ENCODE measurements at regions not wholly inside any gene's neighbourhood (a gene's known extent, or its start where the extent isn't known, plus 50 kb on each side); places are given as distances from the start of the nearest gene placed in this dataset.

DNA sequence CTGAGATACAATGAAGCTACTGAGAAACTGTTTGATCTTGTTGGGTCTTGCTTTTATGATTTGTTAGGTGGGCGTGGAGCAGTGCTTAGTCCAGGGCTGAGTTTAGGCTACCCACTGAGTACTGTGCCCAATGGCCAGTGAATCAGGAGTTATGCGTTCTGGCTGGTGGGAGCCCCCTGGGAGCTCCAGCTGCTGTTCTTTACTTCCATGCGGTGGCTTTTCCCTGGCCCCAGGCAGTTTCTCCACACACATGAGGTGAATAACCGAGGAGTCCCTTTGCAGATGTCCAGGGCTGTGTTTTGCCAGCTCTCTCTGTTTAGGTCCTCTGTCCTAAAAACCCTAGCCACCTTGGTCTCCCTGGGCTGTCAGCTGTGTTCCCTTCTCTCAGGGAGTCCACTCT lies 106.5 kb downstream of the KLF13 start:
- no peak overlapping the region for H3K27ac ChIP-seq (ENCODE audit: low read depth, low read length)
- DNase-seq = no peak
- no peaks in the 10 kb centered on the region for H3K4me1 ChIP-seq (ENCODE audit: control insufficient read depth, low read depth, low read length)
- H3K4me3 ChIP-seq (ENCODE audit: low read length) = no peak overlapping the region
- H3K79me1 ChIP-seq (ENCODE audit: low read length) = no peaks in the 10 kb centered on the region
- H3K18ac ChIP-seq (ENCODE audit: low read length) = no peak overlapping the region
- no peak overlapping the region for H3K4me2 ChIP-seq (ENCODE audit: low read length)
- no peak overlapping the region for H3K23ac ChIP-seq (ENCODE audit: low read length)
- no peak overlapping the region for H3K9ac ChIP-seq (ENCODE audit: low read length)
- no peak overlapping the region for H2AK5ac ChIP-seq (ENCODE audit: low read length)
- no peaks in the 10 kb centered on the region for H3K27me3 ChIP-seq (ENCODE audit: insufficient read depth, low read length, poor library complexity)
- H2BK5ac ChIP-seq (ENCODE audit: low read length) = no peak overlapping the region
- H3K79me2 ChIP-seq (ENCODE audit: control insufficient read depth, insufficient read depth, low read length) = no peaks in the 10 kb centered on the region
- no peak overlapping the region for H2BK120ac ChIP-seq (ENCODE audit: low read depth, low read length)
- no peak overlapping the region for H2BK15ac ChIP-seq (replicated peaks; ENCODE audit: low read depth)
- H3K56ac ChIP-seq (ENCODE audit: low read length) = no peak overlapping the region
- no peak overlapping the region for H4K5ac ChIP-seq (ENCODE audit: low read length)
- WGBS (ENCODE audit: extremely low coverage, insufficient coverage, low lambda C conversion rate) = no CpG with 5 or more reads among the region's 4 CpGs
- no peaks in the 10 kb centered on the region for H3K36me3 ChIP-seq (ENCODE audit: control insufficient read depth, insufficient read depth, low read length)
- no peak overlapping the region for H4K8ac ChIP-seq (ENCODE audit: low read depth, low read length)
- H3K4ac ChIP-seq (ENCODE audit: low read depth, low read length) = no peak overlapping the region

DNA sequence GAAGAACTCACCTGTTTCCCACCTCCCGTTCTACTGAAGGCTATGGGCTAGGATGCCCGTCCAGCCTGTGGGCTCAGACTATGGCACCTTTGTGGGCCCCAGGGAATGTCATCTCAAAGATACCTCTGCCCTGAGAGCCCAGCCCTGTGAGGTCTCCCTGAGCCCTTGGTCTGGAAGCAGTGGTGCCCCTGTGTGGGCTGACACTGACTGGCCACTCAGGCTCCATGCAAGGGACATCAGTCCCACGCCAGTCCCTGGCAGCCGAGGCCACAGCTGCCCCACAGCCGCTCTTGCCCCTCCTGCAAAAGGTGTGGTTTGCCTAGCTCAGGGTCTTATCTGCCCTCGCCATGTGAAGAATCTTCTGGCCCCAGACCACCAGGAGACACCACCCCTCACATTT lies 106.9 kb downstream of the KLF13 start:
- DNase-seq = no peak
- Histone ChIP-seq H3K36me3 (ENCODE audit: control insufficient read depth, insufficient read depth, low read length) (no peaks in the 10 kb centered on the region), H2BK15ac (replicated peaks; ENCODE audit: low read depth) (no peak overlapping the region), H3K18ac (ENCODE audit: low read length) (no peak overlapping the region), H2AK5ac (ENCODE audit: low read length) (no peak overlapping the region), H3K4me1 (ENCODE audit: control insufficient read depth, low read depth, low read length) (no peaks in the 10 kb centered on the region), H3K79me1 (ENCODE audit: low read length) (no peaks in the 10 kb centered on the region), H2BK5ac (ENCODE audit: low read length) (no peak overlapping the region), H2BK120ac (ENCODE audit: low read depth, low read length) (no peak overlapping the region), H3K79me2 (ENCODE audit: control insufficient read depth, insufficient read depth, low read length) (no peaks in the 10 kb centered on the region), H3K4ac (ENCODE audit: low read depth, low read length) (no peak overlapping the region), H4K5ac (ENCODE audit: low read length) (no peak overlapping the region), H3K4me2 (ENCODE audit: low read length) (no peak overlapping the region), H3K27ac (ENCODE audit: low read depth, low read length) (no peak overlapping the region), H4K8ac (ENCODE audit: low read depth, low read length) (no peak overlapping the region), H3K23ac (ENCODE audit: low read length) (no peak overlapping the region), H3K9ac (ENCODE audit: low read length) (no peak overlapping the region), H3K4me3 (ENCODE audit: low read length) (no peak overlapping the region), H3K56ac (ENCODE audit: low read length) (no peak overlapping the region), H3K27me3 (ENCODE audit: insufficient read depth, low read length, poor library complexity) (no peaks in the 10 kb centered on the region)
- WGBS (ENCODE audit: extremely low coverage, insufficient coverage, low lambda C conversion rate) = no CpG with 5 or more reads among the region's 6 CpGs

DNA sequence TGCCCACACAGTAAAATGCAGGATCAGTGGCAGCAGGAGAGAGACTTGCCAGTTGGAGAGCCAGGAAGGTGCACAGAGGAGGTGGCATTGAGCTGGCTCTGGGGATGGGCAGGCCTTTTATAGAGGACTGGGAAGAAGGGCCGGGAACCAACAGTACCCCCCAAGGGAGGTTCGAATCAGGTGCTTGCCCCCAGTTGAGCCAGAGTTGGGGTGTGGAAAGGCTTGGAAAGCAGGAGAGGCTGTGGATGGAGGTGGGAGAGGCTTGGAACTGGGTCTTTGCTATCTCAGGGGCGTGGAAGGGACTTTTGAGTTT lies 107.6 kb downstream of the KLF13 start:
- Histone ChIP-seq H3K23ac (ENCODE audit: low read length) (no peak overlapping the region), H3K4me3 (ENCODE audit: low read length) (no peak overlapping the region), H3K9ac (ENCODE audit: low read length) (no peak overlapping the region), H3K18ac (ENCODE audit: low read length) (no peak overlapping the region), H3K27ac (ENCODE audit: low read depth, low read length) (no peak overlapping the region), H2AK5ac (ENCODE audit: low read length) (no peak overlapping the region), H3K4me1 (ENCODE audit: control insufficient read depth, low read depth, low read length) (no peaks in the 10 kb centered on the region), H2BK120ac (ENCODE audit: low read depth, low read length) (no peak overlapping the region), H3K4me2 (ENCODE audit: low read length) (no peak overlapping the region), H4K8ac (ENCODE audit: low read depth, low read length) (no peak overlapping the region), H3K79me1 (ENCODE audit: low read length) (no peaks in the 10 kb centered on the region), H3K27me3 (ENCODE audit: insufficient read depth, low read length, poor library complexity) (no peaks in the 10 kb centered on the region), H3K56ac (ENCODE audit: low read length) (no peak overlapping the region), H3K79me2 (ENCODE audit: control insufficient read depth, insufficient read depth, low read length) (no peaks in the 10 kb centered on the region), H2BK5ac (ENCODE audit: low read length) (no peak overlapping the region), H3K36me3 (ENCODE audit: control insufficient read depth, insufficient read depth, low read length) (no peaks in the 10 kb centered on the region), H3K4ac (ENCODE audit: low read depth, low read length) (no peak overlapping the region), H2BK15ac (replicated peaks; ENCODE audit: low read depth) (no peak overlapping the region), H4K5ac (ENCODE audit: low read length) (no peak overlapping the region)
- no peak for DNase-seq
- no CpG with 5 or more reads among the region's 3 CpGs for WGBS (ENCODE audit: extremely low coverage, insufficient coverage, low lambda C conversion rate)

DNA sequence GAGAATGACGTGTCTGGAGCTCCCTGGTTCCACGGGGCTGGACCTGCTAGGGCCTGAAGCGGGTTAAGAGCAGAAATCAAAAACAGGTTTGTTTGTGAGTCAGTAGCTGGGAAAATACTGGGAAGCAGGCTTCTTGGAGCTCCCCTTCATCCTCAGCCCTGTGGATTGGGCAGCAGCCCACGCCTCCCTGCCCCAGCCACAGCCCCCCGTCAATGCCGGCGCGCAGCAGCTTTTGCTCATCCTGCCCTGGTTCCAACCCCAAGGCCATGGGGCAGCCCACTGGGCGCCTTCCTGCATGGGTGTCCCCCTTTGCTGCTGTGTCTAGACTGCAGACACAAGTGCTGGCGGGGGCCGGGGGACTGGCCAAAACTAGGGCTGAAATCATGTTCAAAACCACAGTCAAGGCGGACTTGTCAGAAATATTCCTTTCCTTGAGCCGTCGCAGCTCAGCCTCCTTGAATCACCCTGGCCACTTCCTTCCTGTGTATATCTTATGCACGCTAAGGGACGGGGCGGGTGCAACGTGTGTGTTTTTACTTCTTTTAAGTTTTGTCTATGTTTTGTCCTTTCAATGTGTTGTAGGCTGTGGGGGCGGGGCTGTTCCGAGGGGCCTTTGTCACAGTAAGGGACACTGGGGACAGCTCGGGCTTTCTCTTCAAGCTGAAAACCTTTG lies 108.1 kb downstream of the KLF13 start:
- Histone ChIP-seq H3K79me1 (ENCODE audit: low read length) (no peaks in the 10 kb centered on the region), H4K5ac (ENCODE audit: low read length) (no peak overlapping the region), H2AK5ac (ENCODE audit: low read length) (no peak overlapping the region), H3K23ac (ENCODE audit: low read length) (no peak overlapping the region), H3K4me1 (ENCODE audit: control insufficient read depth, low read depth, low read length) (no peaks in the 10 kb centered on the region), H3K36me3 (ENCODE audit: control insufficient read depth, insufficient read depth, low read length) (no peaks in the 10 kb centered on the region), H2BK15ac (replicated peaks; ENCODE audit: low read depth) (no peak overlapping the region), H3K4ac (ENCODE audit: low read depth, low read length) (no peak overlapping the region), H4K8ac (ENCODE audit: low read depth, low read length) (no peak overlapping the region), H3K27ac (ENCODE audit: low read depth, low read length) (no peak overlapping the region), H2BK5ac (ENCODE audit: low read length) (no peak overlapping the region), H2BK120ac (ENCODE audit: low read depth, low read length) (no peak overlapping the region), H3K79me2 (ENCODE audit: control insufficient read depth, insufficient read depth, low read length) (no peaks in the 10 kb centered on the region), H3K18ac (ENCODE audit: low read length) (no peak overlapping the region), H3K56ac (ENCODE audit: low read length) (no peak overlapping the region), H3K4me3 (ENCODE audit: low read length) (no peak overlapping the region), H3K27me3 (ENCODE audit: insufficient read depth, low read length, poor library complexity) (no peaks in the 10 kb centered on the region), H3K9ac (ENCODE audit: low read length) (no peak overlapping the region), H3K4me2 (ENCODE audit: low read length) (no peak overlapping the region)
- DNase-seq = no peak
- WGBS (ENCODE audit: extremely low coverage, insufficient coverage, low lambda C conversion rate) = no CpG with 5 or more reads among the region's 21 CpGs

DNA sequence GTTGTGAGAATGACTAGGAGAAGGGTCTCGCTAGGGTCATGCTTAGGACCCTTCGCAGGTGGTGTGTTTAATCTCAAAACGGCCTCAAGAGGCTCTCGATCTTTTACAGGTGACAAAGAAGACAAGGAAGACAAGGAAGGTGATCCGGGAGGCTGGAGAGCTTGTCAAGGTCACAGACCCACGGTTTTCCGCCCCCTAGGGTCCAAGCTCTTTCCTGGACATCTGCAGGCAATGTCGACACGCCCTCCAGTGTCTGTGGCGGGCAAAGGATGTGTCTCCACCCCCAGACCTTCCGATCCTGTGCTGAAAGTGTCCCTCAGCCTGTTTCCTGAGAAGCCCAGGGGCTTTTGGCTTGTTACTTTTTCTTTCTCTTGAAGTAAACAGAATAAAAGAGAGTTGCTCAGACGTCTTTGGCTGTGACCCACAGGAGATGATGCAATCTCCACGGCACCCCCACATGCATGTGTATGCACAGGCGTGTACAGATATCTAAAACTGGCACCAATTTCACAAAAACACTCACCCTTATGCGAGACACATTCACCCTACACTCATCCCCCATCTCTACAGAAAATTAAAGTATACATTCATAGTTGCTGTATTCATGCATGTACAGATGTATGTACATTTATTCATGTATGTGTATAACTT lies 108.8 kb downstream of the KLF13 start:
- Histone ChIP-seq H2AK5ac (ENCODE audit: low read length) (no peak overlapping the region), H3K4me2 (ENCODE audit: low read length) (no peak overlapping the region), H3K79me1 (ENCODE audit: low read length) (no peaks in the 10 kb centered on the region), H3K56ac (ENCODE audit: low read length) (peak overlapping the region; percentile 38), H4K5ac (ENCODE audit: low read length) (no peak overlapping the region), H2BK120ac (ENCODE audit: low read depth, low read length) (no peak overlapping the region), H3K18ac (ENCODE audit: low read length) (no peak overlapping the region), H2BK5ac (ENCODE audit: low read length) (no peak overlapping the region), H3K23ac (ENCODE audit: low read length) (no peak overlapping the region), H3K4ac (ENCODE audit: low read depth, low read length) (no peak overlapping the region), H3K4me3 (ENCODE audit: low read length) (no peak overlapping the region), H3K27me3 (ENCODE audit: insufficient read depth, low read length, poor library complexity) (no peaks in the 10 kb centered on the region), H2BK15ac (replicated peaks; ENCODE audit: low read depth) (no peak overlapping the region), H3K36me3 (ENCODE audit: control insufficient read depth, insufficient read depth, low read length) (no peaks in the 10 kb centered on the region), H3K79me2 (ENCODE audit: control insufficient read depth, insufficient read depth, low read length) (no peaks in the 10 kb centered on the region), H4K8ac (ENCODE audit: low read depth, low read length) (no peak overlapping the region), H3K27ac (ENCODE audit: low read depth, low read length) (no peak overlapping the region), H3K4me1 (ENCODE audit: control insufficient read depth, low read depth, low read length) (no peaks in the 10 kb centered on the region), H3K9ac (ENCODE audit: low read length) (no peak overlapping the region)
- DNase-seq = peak; percentile 95
- no CpG with 5 or more reads among the region's 15 CpGs for WGBS (ENCODE audit: extremely low coverage, insufficient coverage, low lambda C conversion rate)
